ENCODE measurements at regions not wholly inside any gene's neighbourhood (a gene's known extent, or its start where the extent isn't known, plus 50 kb on each side); places are given as distances from the start of the nearest gene placed in this dataset.

- peaks cover 6% of the 10 kb centered on the region for H3K9me3 Mint-ChIP-seq (ENCODE audit: low read depth, unreplicated experiment)
- no peak overlapping the region for H3K4me3 Mint-ChIP-seq (ENCODE audit: low read depth, unreplicated experiment)
- BruUV-seq (replicated peaks) = no TSS peak
- peaks cover 12% of the 10 kb centered on the region for H3K36me3 Mint-ChIP-seq (ENCODE audit: insufficient read depth, unreplicated experiment)
- DNase-seq = no peak
- intact Hi-C loops (cut with micrococcal nuclease; ENCODE audit: unreplicated experiment) = no loop called here
- H3K27ac Mint-ChIP-seq (ENCODE audit: unreplicated experiment) = peak overlapping the region; percentile 2
- no peaks in the 10 kb centered on the region for H3K27me3 Mint-ChIP-seq (ENCODE audit: unreplicated experiment)
- CTCF ChIA-PET = no interaction called here
- peaks cover 54% of the 10 kb centered on the region for H3K4me1 Mint-ChIP-seq (ENCODE audit: low read depth, unreplicated experiment)
- no peak for TF ChIP-seq CTCF (IDR thresholded peaks at IDR 0.05; ENCODE audit: unreplicated experiment)
Measured at GRCh38 chr2:173547499-173547898, 192.8 kb downstream of the CDCA7 start.

DNA sequence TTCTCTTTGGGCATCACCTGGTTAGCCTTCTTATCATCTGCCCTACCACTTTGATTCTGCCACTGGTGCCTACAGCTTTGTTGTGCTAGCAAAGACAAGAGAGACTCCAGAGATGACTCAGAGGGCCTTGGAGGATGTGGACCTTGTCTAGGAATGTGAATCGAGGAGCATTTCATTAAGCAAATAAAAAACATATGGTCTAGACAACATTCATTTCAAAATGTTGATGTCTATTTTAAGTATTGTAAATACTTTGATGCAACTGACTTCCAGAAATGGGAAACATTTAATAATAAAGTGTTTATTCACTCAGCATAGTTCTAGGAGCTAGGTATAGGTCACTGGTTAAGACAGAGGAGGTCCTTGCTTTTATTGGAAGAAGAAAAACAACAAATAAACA lies 195.5 kb downstream of the CDCA7 start:
- intact Hi-C loops (cut with micrococcal nuclease; ENCODE audit: unreplicated experiment) = no loop called here
- Mint-ChIP-seq H3K27me3 (ENCODE audit: unreplicated experiment) (no peaks in the 10 kb centered on the region), H3K4me3 (ENCODE audit: low read depth, unreplicated experiment) (no peak overlapping the region), H3K27ac (ENCODE audit: unreplicated experiment) (no peak overlapping the region), H3K9me3 (ENCODE audit: low read depth, unreplicated experiment) (peaks cover 6% of the 10 kb centered on the region), H3K4me1 (ENCODE audit: low read depth, unreplicated experiment) (peaks cover 51% of the 10 kb centered on the region), H3K36me3 (ENCODE audit: insufficient read depth, unreplicated experiment) (peaks cover 4% of the 10 kb centered on the region)
- no TSS peak for BruUV-seq (replicated peaks)
- no peak for TF ChIP-seq CTCF (IDR thresholded peaks at IDR 0.05; ENCODE audit: unreplicated experiment)
- no peak for DNase-seq
- CTCF ChIA-PET = interaction anchor here (0.6 to 0.7 kb wide), 2 partner anchors 568 to 737 kb away, joined by 3 to 5 read pairs; no protein-coding TSS in a partner anchor

DNA sequence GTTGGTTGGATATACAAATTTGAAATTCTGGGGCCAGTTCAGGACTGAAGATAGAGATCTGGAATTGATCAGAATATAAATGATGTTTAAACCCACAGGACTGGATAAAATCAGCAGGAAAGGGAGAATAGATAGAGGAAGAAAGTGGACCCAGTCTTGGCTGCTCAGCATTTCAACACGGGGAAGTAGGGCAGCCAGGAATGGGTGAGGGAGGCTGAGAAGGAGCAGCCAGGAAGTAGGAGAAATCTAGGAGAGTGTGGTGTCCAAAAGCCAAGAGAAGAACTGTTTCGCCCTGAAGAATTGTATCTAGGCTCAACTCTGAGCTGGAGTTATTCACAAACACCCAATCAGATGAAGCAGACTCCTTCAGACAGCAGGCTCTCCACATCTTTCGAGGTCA lies 197.9 kb downstream of the CDCA7 start:
- no peaks in the 10 kb centered on the region for H3K27me3 Mint-ChIP-seq (ENCODE audit: unreplicated experiment)
- peak overlapping the region; percentile 5 for H3K27ac Mint-ChIP-seq (ENCODE audit: unreplicated experiment)
- peaks cover 4% of the 10 kb centered on the region for H3K36me3 Mint-ChIP-seq (ENCODE audit: insufficient read depth, unreplicated experiment)
- H3K4me1 Mint-ChIP-seq (ENCODE audit: low read depth, unreplicated experiment) = peaks cover 48% of the 10 kb centered on the region
- H3K9me3 Mint-ChIP-seq (ENCODE audit: low read depth, unreplicated experiment) = peaks cover 6% of the 10 kb centered on the region
- intact Hi-C loops (cut with micrococcal nuclease; ENCODE audit: unreplicated experiment) = no loop called here
- DNase-seq = no peak
- no peak for TF ChIP-seq CTCF (IDR thresholded peaks at IDR 0.05; ENCODE audit: unreplicated experiment)
- CTCF ChIA-PET = no interaction called here
- BruUV-seq (replicated peaks) = no TSS peak
- no peak overlapping the region for H3K4me3 Mint-ChIP-seq (ENCODE audit: low read depth, unreplicated experiment)

GRCh38 chr2:173553593-173553992 lies 198.9 kb downstream of the CDCA7 start:
- H3K27ac Mint-ChIP-seq (ENCODE audit: unreplicated experiment) = no peak overlapping the region
- intact Hi-C loops (cut with micrococcal nuclease; ENCODE audit: unreplicated experiment) = no loop called here
- no peak overlapping the region for H3K4me3 Mint-ChIP-seq (ENCODE audit: low read depth, unreplicated experiment)
- no TSS peak for BruUV-seq (replicated peaks)
- peaks cover 6% of the 10 kb centered on the region for H3K9me3 Mint-ChIP-seq (ENCODE audit: low read depth, unreplicated experiment)
- H3K27me3 Mint-ChIP-seq (ENCODE audit: unreplicated experiment) = no peaks in the 10 kb centered on the region
- DNase-seq = peak; percentile 26
- CTCF ChIA-PET = interaction anchor here (0.6 kb wide), 1 partner anchor 219 kb away, joined by 3 read pairs; no protein-coding TSS in a partner anchor
- peaks cover 46% of the 10 kb centered on the region for H3K4me1 Mint-ChIP-seq (ENCODE audit: low read depth, unreplicated experiment)
- H3K36me3 Mint-ChIP-seq (ENCODE audit: insufficient read depth, unreplicated experiment) = peaks cover 4% of the 10 kb centered on the region
- no peak for TF ChIP-seq CTCF (IDR thresholded peaks at IDR 0.05; ENCODE audit: unreplicated experiment)
